ENCODE measurements at regions not wholly inside any gene's neighbourhood (a gene's known extent, or its start where the extent isn't known, plus 50 kb on each side); places are given as distances from the start of the nearest gene placed in this dataset.
"Not testable (repeated sequence)": the region's sequence is repeated elsewhere in the genome, so short reads cannot be mapped to it uniquely, and the experiment has no call there.

DNA sequence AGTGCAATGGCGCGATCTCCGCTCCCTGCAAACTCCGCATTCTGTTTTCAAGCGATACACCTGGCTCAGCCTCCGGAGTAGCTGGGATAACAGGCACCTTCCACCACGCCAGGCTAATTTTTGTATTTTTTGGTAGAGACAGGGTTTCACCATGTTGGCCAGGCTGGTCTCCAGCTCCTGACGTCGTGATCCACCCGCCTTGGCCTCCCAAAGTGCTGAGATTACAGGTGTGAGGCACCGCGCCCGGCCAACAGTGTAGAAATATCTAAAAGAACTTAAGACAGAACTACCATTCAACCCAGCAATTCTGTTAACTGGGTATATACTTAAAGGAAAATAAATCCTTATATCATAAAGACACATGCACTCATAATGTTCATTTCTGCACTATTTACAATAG is 335.3 kb upstream of the LUZP2 start:
- no peaks in the 10 kb centered on the region for H3K4me1 Mint-ChIP-seq (ENCODE audit: low read depth)
- no peaks in the 10 kb centered on the region for H3K9me3 Mint-ChIP-seq (ENCODE audit: low read depth)
- H3K27me3 Mint-ChIP-seq, result no peaks in the 10 kb centered on the region
- DNase-seq (ENCODE audit: low spot score, unreplicated experiment), result no peak
- no peaks in the 10 kb centered on the region for H3K36me3 Mint-ChIP-seq (ENCODE audit: insufficient read depth)
- TF ChIP-seq, protein P1, sequence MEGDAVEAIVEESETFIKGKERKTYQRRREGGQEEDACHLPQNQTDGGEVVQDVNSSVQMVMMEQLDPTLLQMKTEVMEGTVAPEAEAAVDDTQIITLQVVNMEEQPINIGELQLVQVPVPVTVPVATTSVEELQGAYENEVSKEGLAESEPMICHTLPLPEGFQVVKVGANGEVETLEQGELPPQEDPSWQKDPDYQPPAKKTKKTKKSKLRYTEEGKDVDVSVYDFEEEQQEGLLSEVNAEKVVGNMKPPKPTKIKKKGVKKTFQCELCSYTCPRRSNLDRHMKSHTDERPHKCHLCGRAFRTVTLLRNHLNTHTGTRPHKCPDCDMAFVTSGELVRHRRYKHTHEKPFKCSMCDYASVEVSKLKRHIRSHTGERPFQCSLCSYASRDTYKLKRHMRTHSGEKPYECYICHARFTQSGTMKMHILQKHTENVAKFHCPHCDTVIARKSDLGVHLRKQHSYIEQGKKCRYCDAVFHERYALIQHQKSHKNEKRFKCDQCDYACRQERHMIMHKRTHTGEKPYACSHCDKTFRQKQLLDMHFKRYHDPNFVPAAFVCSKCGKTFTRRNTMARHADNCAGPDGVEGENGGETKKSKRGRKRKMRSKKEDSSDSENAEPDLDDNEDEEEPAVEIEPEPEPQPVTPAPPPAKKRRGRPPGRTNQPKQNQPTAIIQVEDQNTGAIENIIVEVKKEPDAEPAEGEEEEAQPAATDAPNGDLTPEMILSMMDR (IDR thresholded peaks at IDR 0.05; ENCODE audit: unreplicated experiment), result no peak
- H3K27ac Mint-ChIP-seq, result no peak overlapping the region
- H3K4me3 Mint-ChIP-seq (ENCODE audit: low read depth), result no peak overlapping the region

DNA sequence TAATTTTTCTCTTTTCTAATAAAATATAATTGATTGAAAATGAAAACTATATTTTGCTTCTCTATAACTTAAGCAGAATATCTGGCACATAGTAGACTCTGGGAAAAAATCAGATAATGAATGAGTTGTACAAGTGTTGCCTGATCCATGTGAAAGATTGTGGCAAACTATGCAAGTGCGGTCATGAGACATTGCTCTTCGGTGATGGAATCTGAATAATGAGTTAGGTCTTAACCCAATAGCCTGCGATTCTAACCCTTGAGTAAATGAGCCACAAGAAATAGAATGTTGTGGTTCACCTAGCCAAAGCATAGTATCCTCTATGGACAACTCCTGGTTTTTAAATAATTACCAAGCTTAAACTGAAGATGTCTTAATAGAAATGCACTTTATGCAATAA is 333.7 kb upstream of the LUZP2 start:
- no peak for DNase-seq (ENCODE audit: low spot score, unreplicated experiment)
- no peak overlapping the region for H3K4me3 Mint-ChIP-seq (ENCODE audit: low read depth)
- TF ChIP-seq, protein P1 (IDR thresholded peaks at IDR 0.05; ENCODE audit: unreplicated experiment), result no peak
- H3K27me3 Mint-ChIP-seq, result no peaks in the 10 kb centered on the region
- H3K4me1 Mint-ChIP-seq (ENCODE audit: low read depth), result no peaks in the 10 kb centered on the region
- no peaks in the 10 kb centered on the region for H3K9me3 Mint-ChIP-seq (ENCODE audit: low read depth)
- H3K27ac Mint-ChIP-seq, result no peak overlapping the region
- no peaks in the 10 kb centered on the region for H3K36me3 Mint-ChIP-seq (ENCODE audit: insufficient read depth)

DNA sequence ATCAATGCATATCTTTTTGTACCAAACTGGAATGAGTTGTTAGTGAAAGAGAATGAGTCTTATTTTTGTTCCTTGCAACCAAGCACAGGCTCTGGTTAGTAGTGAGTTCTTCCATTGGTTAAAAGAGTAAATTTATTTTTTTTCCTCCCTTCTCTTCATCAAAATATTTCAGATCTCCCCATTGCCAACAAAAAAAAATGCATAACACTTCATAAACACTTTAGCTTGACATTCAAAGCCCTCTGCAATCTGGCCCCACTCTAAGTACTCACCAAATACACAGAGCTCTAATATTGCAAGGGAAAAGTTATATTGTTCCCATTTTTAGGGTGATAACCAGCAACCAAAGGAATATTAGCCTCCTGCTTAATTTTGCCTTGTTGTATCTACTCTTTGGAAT is 333.0 kb upstream of the LUZP2 start:
- Mint-ChIP-seq H3K4me3 (ENCODE audit: low read depth) (no peak overlapping the region), H3K9me3 (ENCODE audit: low read depth) (no peaks in the 10 kb centered on the region), H3K36me3 (ENCODE audit: insufficient read depth) (no peaks in the 10 kb centered on the region), H3K27ac (no peak overlapping the region), H3K4me1 (ENCODE audit: low read depth) (no peaks in the 10 kb centered on the region), H3K27me3 (no peaks in the 10 kb centered on the region)
- TF ChIP-seq, protein P1 (IDR thresholded peaks at IDR 0.05; ENCODE audit: unreplicated experiment), result no peak
- no peak for DNase-seq (ENCODE audit: low spot score, unreplicated experiment)

DNA sequence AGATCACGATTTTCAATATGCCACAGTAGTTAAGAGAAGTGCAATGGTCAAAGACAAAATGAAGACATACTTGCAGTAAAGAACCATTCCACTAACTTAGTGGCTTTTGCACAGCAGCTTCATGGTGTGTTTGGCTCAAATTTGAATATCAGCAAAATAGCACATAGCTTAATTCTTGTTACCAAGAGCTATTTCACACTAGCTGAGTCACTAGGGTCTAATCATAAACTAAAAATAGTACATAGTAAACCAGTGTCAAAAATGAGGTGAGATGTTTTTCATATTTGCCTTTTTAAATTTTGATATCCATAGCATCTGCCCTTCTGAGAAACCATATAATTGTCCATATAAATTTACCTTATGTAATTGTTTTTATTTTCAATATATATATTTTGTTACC is 325.0 kb upstream of the LUZP2 start:
- Mint-ChIP-seq H3K4me3 (ENCODE audit: low read depth) (no peak overlapping the region), H3K4me1 (ENCODE audit: low read depth) (peaks cover 2% of the 10 kb centered on the region), H3K27me3 (no peaks in the 10 kb centered on the region), H3K27ac (no peak overlapping the region), H3K9me3 (ENCODE audit: low read depth) (no peaks in the 10 kb centered on the region), H3K36me3 (ENCODE audit: insufficient read depth) (no peaks in the 10 kb centered on the region)
- no peak for DNase-seq (ENCODE audit: low spot score, unreplicated experiment)
- TF ChIP-seq, protein P1 (IDR thresholded peaks at IDR 0.05; ENCODE audit: unreplicated experiment), result no peak

DNA sequence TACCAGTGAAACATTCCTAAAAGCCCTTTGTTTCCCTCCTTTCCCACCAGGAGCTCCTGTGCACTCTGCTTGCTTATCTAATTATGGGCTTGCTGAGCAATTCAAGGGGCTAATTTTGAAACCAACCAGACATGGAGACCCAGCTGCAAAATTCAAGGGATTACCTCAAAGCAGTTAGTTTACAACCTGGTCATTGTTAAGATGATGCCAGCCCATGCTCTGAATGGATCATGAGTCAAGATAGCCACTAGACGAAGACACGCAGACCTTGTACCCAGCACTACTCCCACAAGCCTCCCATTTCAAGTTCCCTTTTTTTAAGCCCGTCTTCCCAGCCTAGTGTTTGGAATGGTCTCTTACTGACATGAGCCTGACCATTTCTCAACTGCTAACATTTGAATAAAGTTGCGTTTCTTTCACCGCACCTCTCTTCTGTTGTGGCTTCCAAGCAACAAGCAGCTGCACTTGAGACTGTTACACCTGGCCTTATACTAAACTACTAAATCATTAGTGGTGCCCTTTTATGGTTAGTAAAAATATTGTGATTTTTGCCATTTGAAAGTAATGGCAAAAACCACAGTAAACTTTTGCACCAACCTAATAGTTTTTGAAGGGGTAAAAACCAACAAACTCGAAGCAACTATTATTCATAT is 315.3 kb upstream of the LUZP2 start:
- DNase-seq (ENCODE audit: low spot score, unreplicated experiment), result no peak
- Mint-ChIP-seq H3K9me3 (ENCODE audit: low read depth) (peaks cover 4% of the 10 kb centered on the region), H3K4me3 (ENCODE audit: low read depth) (no peak overlapping the region), H3K27me3 (no peaks in the 10 kb centered on the region), H3K36me3 (ENCODE audit: insufficient read depth) (no peaks in the 10 kb centered on the region), H3K4me1 (ENCODE audit: low read depth) (no peaks in the 10 kb centered on the region), H3K27ac (no peak overlapping the region)
- TF ChIP-seq, protein P1 (IDR thresholded peaks at IDR 0.05; ENCODE audit: unreplicated experiment), result no peak

DNA sequence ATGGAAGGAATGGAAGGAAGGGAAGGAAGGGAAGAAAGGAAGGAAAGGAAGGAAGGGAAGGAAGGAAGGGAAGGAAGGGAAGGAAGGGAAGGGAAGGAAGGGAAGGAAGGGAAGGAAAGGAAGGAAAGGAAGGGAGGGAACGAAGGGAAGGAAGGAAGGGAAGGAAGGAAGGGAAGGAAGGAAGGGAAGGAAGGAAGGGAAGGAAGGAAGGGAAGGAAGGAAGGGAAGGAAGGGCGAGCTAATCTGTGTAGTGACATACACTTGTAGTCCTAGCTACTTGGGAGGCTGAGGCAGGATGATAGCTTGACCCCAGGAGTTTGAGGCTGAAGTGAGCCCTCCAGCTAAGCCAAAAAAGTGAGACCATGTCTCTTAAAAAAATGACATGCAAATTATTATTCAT is 311.3 kb upstream of the LUZP2 start:
- not testable (repeated sequence) for H3K27me3 Mint-ChIP-seq; H3K4me3 Mint-ChIP-seq (ENCODE audit: low read depth); H3K27ac Mint-ChIP-seq; H3K4me1 Mint-ChIP-seq (ENCODE audit: low read depth); H3K36me3 Mint-ChIP-seq (ENCODE audit: insufficient read depth); DNase-seq (ENCODE audit: low spot score, unreplicated experiment); H3K9me3 Mint-ChIP-seq (ENCODE audit: low read depth)

Data from progenitor cell of endocrine pancreas (in vitro differentiated cells).